C4-2B (cell line): ENCODE measurements at regions not wholly inside any gene's neighbourhood (a gene's known extent, or its start where the extent isn't known, plus 50 kb on each side); places are given as distances from the start of the nearest gene placed in this dataset.
A peak's percentile ranks its signal among the peaks of the same experiment; 100 is the strongest.

Source experiments
- H3K27ac ChIP-seq: fragments of 450-650 bp; 2 replicates; pipeline ENCODE4 v1.5.1; 2017
- CTCF ChIP-seq: fragments of 450-650 bp; conservative IDR thresholded peaks from 2 replicates; pipeline ENCODE4 v1.5.1; 2017; ENCODE audit warnings: mild to moderate bottlenecking
- ZFX ChIP-seq: fragments of 450-650 bp; IDR thresholded peaks from 2 replicates; pipeline ENCODE4 v1.6.1; 2017

- H3K27ac ChIP-seq = no peak overlapping the region
These were observed 243.9 kb upstream of the RBFOX1 start for GRCh38 chr16:7088711-7089110.

GRCh38 chr16:7086822-7087616, 245.6 kb upstream of the RBFOX1 start:
- TF ChIP-seq ZFX (no peak), CTCF (peak; percentile 47)

More at GRCh38 chr16:7088711-7089110, 243.9 kb upstream of the RBFOX1 start:
- no peak for TF ChIP-seq CTCF
- TF ChIP-seq ZFX = no peak

GRCh38 chr16:7085776-7086175, 246.9 kb upstream of the RBFOX1 start:
- no peak for TF ChIP-seq ZFX
- TF ChIP-seq CTCF = no peak
- no peak overlapping the region for H3K27ac ChIP-seq

More at GRCh38 chr16:7086822-7087616, 245.6 kb upstream of the RBFOX1 start:
- no peak overlapping the region for H3K27ac ChIP-seq

GRCh38 chr16:7083096-7083495, 249.5 kb upstream of the RBFOX1 start:
- no peak overlapping the region for H3K27ac ChIP-seq
- TF ChIP-seq CTCF = no peak
- no peak for TF ChIP-seq ZFX

- TF ChIP-seq CTCF (no peak), ZFX (no peak)
- no peak overlapping the region for H3K27ac ChIP-seq
These were observed 255.0 kb upstream of the RBFOX1 start for GRCh38 chr16:7077636-7078035.

GRCh38 chr16:7074715-7075114, 257.9 kb upstream of the RBFOX1 start:
- TF ChIP-seq ZFX (no peak), CTCF (no peak)
- H3K27ac ChIP-seq = no peak overlapping the region

GRCh38 chr16:7057458-7057857, 275.2 kb upstream of the RBFOX1 start:
- H3K27ac ChIP-seq = no peak overlapping the region
- TF ChIP-seq ZFX = no peak
- no peak for TF ChIP-seq CTCF
